Motor neuron (in vitro differentiated cells): ENCODE measurements at regions not wholly inside any gene's neighbourhood (a gene's known extent, or its start where the extent isn't known, plus 50 kb on each side); places are given as distances from the start of the nearest gene placed in this dataset.
"Not testable (repeated sequence)": the region's sequence is repeated elsewhere in the genome, so short reads cannot be mapped to it uniquely, and the experiment has no call there.

Experiments used
- ATAC-seq, 8 experiments: fragments of 200-7000 bp; cut with Tn5 transposase; replicated peaks in 6 of 8; 2 replicates each; pipeline ENCODE4 v1.8.0; 2021; ENCODE audit warnings: mild to moderate bottlenecking in 8 of 8, moderate library complexity in 8 of 8
- H3K27ac ChIP-seq, 2 donors: fragments of 250-450 bp; sonication (Bioruptor Pico); 2 replicates each; pipeline ENCODE4 v1.9.0; 2021; ENCODE audit warnings: antibody characterized with exemption in 2 of 2, mild to moderate bottlenecking in 2 of 2, moderate library complexity in 1 of 2
- H3K4me1 ChIP-seq, 2 donors: fragments of 250-450 bp; sonication (Bioruptor Pico); replicated peaks in 1 of 2; 2 replicates each; pipeline ENCODE4 v1.6.1; 2021; ENCODE audit warnings: antibody characterized with exemption in 2 of 2, mild to moderate bottlenecking in 2 of 2, moderate library complexity in 1 of 2
- H3K4me3 ChIP-seq, 5 donors: fragments of 250-450 bp; sonication (Bioruptor Pico); 2 replicates each; pipeline ENCODE4 v1.9.0; 2021; ENCODE audit warnings: antibody characterized with exemption in 5 of 5, mild to moderate bottlenecking in 5 of 5, moderate library complexity in 4 of 5
- WGBS, 10 experiments: fragments of 450-650 bp; shearing (Covaris generic); methylation state at CpG; one replicate each; pipeline ENCODE4 v1.0.0; 2022; 5-methylcytosine and 5-hydroxymethylcytosine counted together
- in situ Hi-C, 9 experiments: fragments of 400-800 bp; cut with MboI; loops; one replicate each; pipeline ENCODE4 v1.15.0; 2021; ENCODE audit warnings: low sequenced_read_pairs in 9 of 9, low pct_unique_long_range_greater_than_20kb in 2 of 9; ENCODE audit not compliant: unreplicated experiment in 9 of 9

DNA sequence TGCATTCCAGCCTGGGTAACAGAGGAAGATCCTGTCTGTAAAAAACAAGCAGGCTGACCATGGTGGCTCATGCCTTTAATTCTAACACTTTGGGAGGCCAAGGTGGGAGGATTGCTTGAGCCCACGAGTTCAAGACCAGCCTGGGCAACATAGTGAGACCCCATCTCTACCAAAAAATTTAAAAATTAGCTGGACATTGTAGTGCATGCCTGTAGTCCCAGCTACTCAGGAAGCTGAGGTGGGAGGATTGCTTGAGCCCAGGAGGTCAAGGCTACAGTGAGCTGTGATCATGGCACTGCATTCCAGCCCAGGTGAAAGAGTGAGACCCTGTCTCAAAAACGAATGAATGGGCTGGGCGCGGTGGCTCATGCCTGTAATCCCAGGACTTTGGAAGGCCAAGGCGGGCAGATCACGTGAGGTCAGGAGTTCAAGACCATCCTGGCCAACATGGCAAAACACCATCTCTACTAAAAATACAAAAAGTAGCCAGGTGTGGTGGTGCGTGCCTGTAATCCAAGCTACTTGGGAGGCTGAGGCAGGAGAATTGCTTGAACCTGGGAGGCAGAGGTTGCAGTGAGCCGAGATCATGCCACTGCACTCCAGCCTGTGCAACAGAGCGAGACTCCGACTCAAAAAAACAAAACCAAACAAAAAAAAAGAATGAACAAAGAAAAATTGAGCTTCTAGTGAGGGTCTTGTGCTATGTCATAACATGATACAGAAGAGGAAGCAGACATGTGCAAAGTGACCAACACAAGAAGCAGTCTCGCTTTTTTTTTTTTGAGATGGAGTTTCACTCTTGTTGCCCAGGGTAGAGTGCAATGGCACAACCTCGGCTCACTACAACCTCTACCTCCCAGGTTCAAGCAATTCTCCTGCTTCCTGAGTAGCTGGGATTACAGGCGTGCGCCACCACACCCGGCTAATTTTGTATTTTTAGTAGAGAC, 54.1 kb upstream of the NCOA3 start:
- H3K4me3 ChIP-seq, ATAC-seq, H3K4me1 ChIP-seq, in situ Hi-C loops, H3K27ac ChIP-seq: not testable (repeated sequence)
- 0 to 100% (median 89%) methylated on average over 1 to 7 of the region's 15 CpGs for WGBS, 10 experiments

- Histone ChIP-seq H3K27ac (no peak overlapping the region), H3K4me1 (no peaks in the 10 kb centered on the region), H3K4me3 (no peak overlapping the region)
- in situ Hi-C loops = no loop called here
- ATAC-seq = no peak
- WGBS, 10 experiments = 60 to 100% (median 80%) methylated on average over 1 to 3 of the region's 4 CpGs; no CpG with 5 or more reads in 3 of the 10 experiments
These were observed 53.3 kb upstream of the NCOA3 start for GRCh38 chr20:47448429-47448828.

- ATAC-seq = no peak
- Histone ChIP-seq H3K4me1 (no peaks in the 10 kb centered on the region), H3K4me3 (no peak overlapping the region), H3K27ac (no peak overlapping the region)
- WGBS, 10 experiments = 58 to 100% (median 80%) methylated on average over 1 to 3 of the region's 3 CpGs; no CpG with 5 or more reads in 3 of the 10 experiments
- in situ Hi-C loops = loop anchor here in 1 of 9 experiments (25.0 kb wide), 1 partner anchor 161 kb away; no protein-coding TSS in a partner anchor
These were observed 50.1 kb upstream of the NCOA3 start for GRCh38 chr20:47451602-47451904.
